ENCODE measurements at regions not wholly inside any gene's neighbourhood (a gene's known extent, or its start where the extent isn't known, plus 50 kb on each side); places are given as distances from the start of the nearest gene placed in this dataset.

GRCh38 chr2:217151509-217152206 lies 291.8 kb upstream of the TNP1 start:
- H3K27ac Mint-ChIP-seq (ENCODE audit: unreplicated experiment) = no peak overlapping the region
- TF ChIP-seq, protein P1, sequence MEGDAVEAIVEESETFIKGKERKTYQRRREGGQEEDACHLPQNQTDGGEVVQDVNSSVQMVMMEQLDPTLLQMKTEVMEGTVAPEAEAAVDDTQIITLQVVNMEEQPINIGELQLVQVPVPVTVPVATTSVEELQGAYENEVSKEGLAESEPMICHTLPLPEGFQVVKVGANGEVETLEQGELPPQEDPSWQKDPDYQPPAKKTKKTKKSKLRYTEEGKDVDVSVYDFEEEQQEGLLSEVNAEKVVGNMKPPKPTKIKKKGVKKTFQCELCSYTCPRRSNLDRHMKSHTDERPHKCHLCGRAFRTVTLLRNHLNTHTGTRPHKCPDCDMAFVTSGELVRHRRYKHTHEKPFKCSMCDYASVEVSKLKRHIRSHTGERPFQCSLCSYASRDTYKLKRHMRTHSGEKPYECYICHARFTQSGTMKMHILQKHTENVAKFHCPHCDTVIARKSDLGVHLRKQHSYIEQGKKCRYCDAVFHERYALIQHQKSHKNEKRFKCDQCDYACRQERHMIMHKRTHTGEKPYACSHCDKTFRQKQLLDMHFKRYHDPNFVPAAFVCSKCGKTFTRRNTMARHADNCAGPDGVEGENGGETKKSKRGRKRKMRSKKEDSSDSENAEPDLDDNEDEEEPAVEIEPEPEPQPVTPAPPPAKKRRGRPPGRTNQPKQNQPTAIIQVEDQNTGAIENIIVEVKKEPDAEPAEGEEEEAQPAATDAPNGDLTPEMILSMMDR (IDR thresholded peaks at IDR 0.05; ENCODE audit: unreplicated experiment) = no peak
- no peaks in the 10 kb centered on the region for H3K9me3 Mint-ChIP-seq (ENCODE audit: unreplicated experiment)
- no peak for DNase-seq (ENCODE audit: low spot score)
- no peak overlapping the region for H3K4me3 Mint-ChIP-seq (ENCODE audit: unreplicated experiment)
- H3K4me1 Mint-ChIP-seq (ENCODE audit: unreplicated experiment) = peaks cover 4% of the 10 kb centered on the region
- no peaks in the 10 kb centered on the region for H3K27me3 Mint-ChIP-seq (ENCODE audit: unreplicated experiment)
- H3K36me3 Mint-ChIP-seq (ENCODE audit: low read depth, unreplicated experiment) = no peaks in the 10 kb centered on the region

- H3K4me1 Mint-ChIP-seq (ENCODE audit: unreplicated experiment) = peaks cover 4% of the 10 kb centered on the region
- H3K27me3 Mint-ChIP-seq (ENCODE audit: unreplicated experiment) = no peaks in the 10 kb centered on the region
Measured at GRCh38 chr2:217150236-217150635, 290.4 kb upstream of the TNP1 start.

DNA sequence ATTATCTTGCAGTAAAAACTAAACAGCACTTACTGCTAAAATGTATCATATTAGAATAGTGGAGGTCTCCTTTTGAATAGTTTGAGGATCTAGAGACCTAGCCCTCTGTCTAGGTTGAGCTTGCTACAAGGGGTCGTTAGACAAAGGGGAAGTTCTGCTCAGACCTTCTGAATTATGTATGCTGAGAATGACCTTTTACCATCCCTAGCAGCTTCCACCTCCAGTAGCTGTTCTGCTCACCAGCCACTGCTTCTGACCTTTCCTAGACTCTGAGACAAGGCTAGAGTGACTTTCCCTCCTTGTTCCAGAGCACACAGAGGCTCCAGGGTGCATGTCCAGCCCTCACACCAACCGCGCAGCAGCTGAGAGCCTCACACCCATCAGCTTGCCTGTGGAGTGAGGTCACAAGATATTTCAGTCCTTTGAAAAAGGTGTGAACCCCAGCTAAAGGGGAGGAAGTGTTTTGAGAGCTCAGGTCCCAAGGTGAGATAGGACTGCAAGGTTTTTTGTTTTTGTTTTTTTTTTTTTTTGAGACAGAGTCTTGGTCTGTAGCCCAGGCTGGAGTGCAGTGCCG lies 289.3 kb upstream of the TNP1 start:
- no peak overlapping the region for H3K27ac Mint-ChIP-seq (ENCODE audit: unreplicated experiment)
- no peaks in the 10 kb centered on the region for H3K27me3 Mint-ChIP-seq (ENCODE audit: unreplicated experiment)
- TF ChIP-seq, protein P1 (IDR thresholded peaks at IDR 0.05; ENCODE audit: unreplicated experiment) = no peak
- H3K36me3 Mint-ChIP-seq (ENCODE audit: low read depth, unreplicated experiment) = no peaks in the 10 kb centered on the region
- H3K4me1 Mint-ChIP-seq (ENCODE audit: unreplicated experiment) = peaks cover 4% of the 10 kb centered on the region
- no peak overlapping the region for H3K4me3 Mint-ChIP-seq (ENCODE audit: unreplicated experiment)
- DNase-seq (ENCODE audit: low spot score) = no peak
- no peaks in the 10 kb centered on the region for H3K9me3 Mint-ChIP-seq (ENCODE audit: unreplicated experiment)

More at GRCh38 chr2:217150236-217150635, 290.4 kb upstream of the TNP1 start:
- H3K9me3 Mint-ChIP-seq (ENCODE audit: unreplicated experiment) = no peaks in the 10 kb centered on the region
- no peak overlapping the region for H3K27ac Mint-ChIP-seq (ENCODE audit: unreplicated experiment)
- no peak for DNase-seq (ENCODE audit: low spot score)
- TF ChIP-seq, protein P1 (IDR thresholded peaks at IDR 0.05; ENCODE audit: unreplicated experiment) = no peak
- no peak overlapping the region for H3K4me3 Mint-ChIP-seq (ENCODE audit: unreplicated experiment)
- no peaks in the 10 kb centered on the region for H3K36me3 Mint-ChIP-seq (ENCODE audit: low read depth, unreplicated experiment)

- no peaks in the 10 kb centered on the region for H3K27me3 Mint-ChIP-seq (ENCODE audit: unreplicated experiment)
Measured at GRCh38 chr2:217147818-217148217, 288.0 kb upstream of the TNP1 start.

DNA sequence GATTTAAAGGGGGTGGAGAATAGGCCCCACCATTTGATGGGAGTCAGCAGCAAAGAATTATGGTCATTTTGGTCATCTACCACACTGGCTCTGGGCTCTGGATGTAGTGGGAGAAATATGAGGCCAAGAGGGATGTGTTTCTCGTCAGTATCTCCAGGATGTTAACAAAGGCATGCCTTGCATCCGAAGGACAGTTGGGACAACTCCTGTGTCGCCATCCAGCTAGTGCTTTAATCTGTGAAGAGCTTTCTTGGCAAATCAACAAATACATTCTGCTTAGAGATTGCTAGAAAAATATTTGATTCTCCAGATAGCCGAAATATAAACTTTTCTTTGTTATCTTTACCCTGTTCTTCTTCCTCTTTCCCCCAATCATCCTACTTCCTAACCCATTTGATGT lies 287.1 kb upstream of the TNP1 start:
- Mint-ChIP-seq H3K27ac (ENCODE audit: unreplicated experiment) (no peak overlapping the region), H3K27me3 (ENCODE audit: unreplicated experiment) (no peaks in the 10 kb centered on the region)

More at GRCh38 chr2:217147818-217148217, 288.0 kb upstream of the TNP1 start:
- H3K4me3 Mint-ChIP-seq (ENCODE audit: unreplicated experiment) = no peak overlapping the region
- no peaks in the 10 kb centered on the region for H3K9me3 Mint-ChIP-seq (ENCODE audit: unreplicated experiment)
- H3K27ac Mint-ChIP-seq (ENCODE audit: unreplicated experiment) = no peak overlapping the region
- TF ChIP-seq, protein P1 (IDR thresholded peaks at IDR 0.05; ENCODE audit: unreplicated experiment) = no peak
- no peaks in the 10 kb centered on the region for H3K36me3 Mint-ChIP-seq (ENCODE audit: low read depth, unreplicated experiment)
- H3K4me1 Mint-ChIP-seq (ENCODE audit: unreplicated experiment) = peaks cover 4% of the 10 kb centered on the region
- DNase-seq (ENCODE audit: low spot score) = no peak

More for the DNA sequence above, 287.1 kb upstream of the TNP1 start:
- Mint-ChIP-seq H3K4me1 (ENCODE audit: unreplicated experiment) (peaks cover 4% of the 10 kb centered on the region), H3K36me3 (ENCODE audit: low read depth, unreplicated experiment) (no peaks in the 10 kb centered on the region), H3K4me3 (ENCODE audit: unreplicated experiment) (no peak overlapping the region), H3K9me3 (ENCODE audit: unreplicated experiment) (no peaks in the 10 kb centered on the region)
- DNase-seq (ENCODE audit: low spot score) = no peak
- TF ChIP-seq, protein P1 (IDR thresholded peaks at IDR 0.05; ENCODE audit: unreplicated experiment) = no peak
